Testis (tissue), 2 donors: ENCODE measurements at regions not wholly inside any gene's neighbourhood (a gene's known extent, or its start where the extent isn't known, plus 50 kb on each side); places are given as distances from the start of the nearest gene placed in this dataset.

Source experiments
- DNase-seq: peaks from one replicate; pipeline ENCODE4 v3.0.0-alpha.2; 2019
- H3K27ac ChIP-seq, 2 donors: fragments of 200-600 bp; sonication (generic); one replicate each; pipeline ENCODE4 v1.5.1; 2019
- H3K27me3 ChIP-seq: fragments of 200-600 bp; sonication (generic); one replicate; pipeline ENCODE4 v1.5.1; 2019
- H3K36me3 ChIP-seq: fragments of 200-600 bp; sonication (generic); one replicate; pipeline ENCODE4 v1.5.1; 2017; ENCODE audit warnings: low read depth; ENCODE audit errors: missing control alignments
- H3K4me1 ChIP-seq: fragments of 200-600 bp; sonication (generic); one replicate; pipeline ENCODE4 v1.5.1; 2019
- H3K4me3 ChIP-seq, 2 donors: fragments of 200-600 bp; sonication (generic); one replicate each; pipeline ENCODE4 v1.5.1; 2017 to 2019
- H3K9me3 ChIP-seq: fragments of 200-600 bp; sonication (generic); one replicate; pipeline ENCODE4 v1.5.1; 2017
- POLR2A ChIP-seq: fragments of 450-650 bp; IDR thresholded peaks from one replicate; pipeline ENCODE4 v1.6.1; 2017; ENCODE audit warnings: antibody characterized with exemption, mild to moderate bottlenecking, moderate library complexity
- WGBS, 2 donors: methylation state at CpG; one replicate each; pipeline ENCODE4 v1.1.5; 2018; 5-methylcytosine and 5-hydroxymethylcytosine counted together
- intact Hi-C: fragments of 100-400 bp; cut with DNase I; formaldehyde crosslinking; loops from one replicate; pipeline ENCODE4 v1.15.1; 2023; ENCODE audit warnings: low total_unique reads
- TF ChIP-seq, protein P1 (sequence below), 3 experiments: fragments of 450-650 bp in 2 of 3; fragments of 200-600 bp in 1 of 3; sonication (generic) in 1 of 3; IDR thresholded peaks; one replicate each; pipeline ENCODE4 v1.5.1; 2016 to 2019; ENCODE audit warnings: antibody characterized with exemption in 3 of 3, mild to moderate bottlenecking in 2 of 3, moderate library complexity in 1 of 3

DNA sequence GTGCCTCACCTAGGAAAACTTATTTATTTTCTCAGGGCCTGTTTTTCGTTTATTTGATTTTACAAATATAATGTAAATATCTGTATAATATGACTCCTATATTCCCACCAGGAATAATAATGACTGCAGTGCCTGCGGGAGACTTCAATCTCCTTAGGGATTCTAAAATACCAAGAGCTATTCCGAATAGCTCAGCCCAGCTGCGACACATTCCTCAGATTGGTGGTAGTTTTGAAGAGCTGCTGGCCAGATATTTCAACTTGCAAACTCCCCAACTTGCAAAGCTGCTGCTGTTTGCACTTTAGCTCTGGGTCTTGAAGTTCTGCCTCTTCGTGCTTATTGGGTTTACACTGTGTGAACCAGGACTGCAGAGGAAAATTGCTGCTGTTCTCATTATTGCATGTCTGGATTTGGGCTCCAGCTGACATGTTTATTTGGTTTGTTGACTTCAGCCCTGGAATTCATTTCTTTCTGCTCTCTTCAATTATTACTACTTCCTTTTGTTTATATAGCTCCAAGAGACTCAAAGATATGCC, 480.2 kb upstream of the CHST9 start:
- Histone ChIP-seq H3K27ac (no peak overlapping the region), H3K4me3 (no peak overlapping the region), H3K36me3 (no peaks in the 10 kb centered on the region), H3K4me1 (no peaks in the 10 kb centered on the region), H3K27me3 (no peaks in the 10 kb centered on the region), H3K9me3 (no peaks in the 10 kb centered on the region)
- TF ChIP-seq POLR2A: no peak
- TF ChIP-seq, protein P1, sequence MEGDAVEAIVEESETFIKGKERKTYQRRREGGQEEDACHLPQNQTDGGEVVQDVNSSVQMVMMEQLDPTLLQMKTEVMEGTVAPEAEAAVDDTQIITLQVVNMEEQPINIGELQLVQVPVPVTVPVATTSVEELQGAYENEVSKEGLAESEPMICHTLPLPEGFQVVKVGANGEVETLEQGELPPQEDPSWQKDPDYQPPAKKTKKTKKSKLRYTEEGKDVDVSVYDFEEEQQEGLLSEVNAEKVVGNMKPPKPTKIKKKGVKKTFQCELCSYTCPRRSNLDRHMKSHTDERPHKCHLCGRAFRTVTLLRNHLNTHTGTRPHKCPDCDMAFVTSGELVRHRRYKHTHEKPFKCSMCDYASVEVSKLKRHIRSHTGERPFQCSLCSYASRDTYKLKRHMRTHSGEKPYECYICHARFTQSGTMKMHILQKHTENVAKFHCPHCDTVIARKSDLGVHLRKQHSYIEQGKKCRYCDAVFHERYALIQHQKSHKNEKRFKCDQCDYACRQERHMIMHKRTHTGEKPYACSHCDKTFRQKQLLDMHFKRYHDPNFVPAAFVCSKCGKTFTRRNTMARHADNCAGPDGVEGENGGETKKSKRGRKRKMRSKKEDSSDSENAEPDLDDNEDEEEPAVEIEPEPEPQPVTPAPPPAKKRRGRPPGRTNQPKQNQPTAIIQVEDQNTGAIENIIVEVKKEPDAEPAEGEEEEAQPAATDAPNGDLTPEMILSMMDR (IDR thresholded peaks at IDR 0.05): no peak
- 66 to 68% methylated on average over 5 of the region's 5 CpGs for WGBS, 2 donors
- intact Hi-C loops: no loop called here
- no peak for DNase-seq

DNA sequence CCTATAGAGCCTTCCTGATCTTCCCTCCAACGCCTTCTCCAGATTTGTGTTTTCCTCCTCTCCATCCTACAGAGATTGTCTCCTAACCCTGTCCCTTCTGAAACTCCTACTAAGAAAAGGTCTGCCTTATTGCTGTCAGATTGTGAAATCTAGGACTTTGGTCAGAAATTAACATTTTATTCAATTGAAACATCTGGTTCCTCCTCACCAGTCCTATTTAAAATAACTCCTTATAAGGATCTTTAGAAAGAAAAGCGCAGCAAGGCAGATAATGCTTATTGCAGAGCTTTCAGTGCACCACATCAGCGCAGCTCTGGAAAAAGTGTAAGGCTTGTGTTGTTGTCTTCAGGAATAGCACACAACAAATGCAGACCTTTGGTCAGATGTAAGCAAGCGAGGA, 477.8 kb upstream of the CHST9 start:
- Histone ChIP-seq H3K4me1 (no peaks in the 10 kb centered on the region), H3K27me3 (no peaks in the 10 kb centered on the region), H3K9me3 (no peaks in the 10 kb centered on the region), H3K4me3 (no peak overlapping the region), H3K27ac (no peak overlapping the region), H3K36me3 (no peaks in the 10 kb centered on the region)
- WGBS, 2 donors: 92 to 93% methylated on average over 4 of the region's 4 CpGs
- intact Hi-C loops: no loop called here
- DNase-seq: no peak
- no peak for TF ChIP-seq POLR2A
- TF ChIP-seq, protein P1 (IDR thresholded peaks at IDR 0.05): no peak

DNA sequence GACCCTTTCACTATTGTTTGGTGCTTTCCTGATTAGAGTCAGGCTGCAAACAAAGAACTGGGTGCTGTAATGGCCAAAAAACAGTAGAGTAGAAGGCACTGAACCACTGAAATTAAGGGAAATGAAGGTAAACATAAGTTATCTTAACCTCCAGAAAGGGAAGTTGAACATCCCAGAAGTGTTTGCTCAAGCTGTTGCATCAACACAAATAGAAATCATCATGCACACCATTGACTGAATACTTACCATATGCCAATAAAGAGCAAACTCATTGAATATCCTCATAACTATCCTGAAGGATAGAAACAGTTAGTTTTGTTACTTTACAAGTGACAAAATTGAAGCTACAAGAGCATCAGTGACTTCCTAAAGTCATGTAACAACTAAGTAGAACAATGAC, 477.4 kb upstream of the CHST9 start:
- no peaks in the 10 kb centered on the region for H3K27me3 ChIP-seq
- intact Hi-C loops: no loop called here
- H3K36me3 ChIP-seq: no peaks in the 10 kb centered on the region
- no peaks in the 10 kb centered on the region for H3K9me3 ChIP-seq
- H3K4me3 ChIP-seq: no peak overlapping the region
- no peak for DNase-seq
- H3K27ac ChIP-seq: no peak overlapping the region
- TF ChIP-seq, protein P1 (IDR thresholded peaks at IDR 0.05): no peak
- no peak for TF ChIP-seq POLR2A
- H3K4me1 ChIP-seq: no peaks in the 10 kb centered on the region

DNA sequence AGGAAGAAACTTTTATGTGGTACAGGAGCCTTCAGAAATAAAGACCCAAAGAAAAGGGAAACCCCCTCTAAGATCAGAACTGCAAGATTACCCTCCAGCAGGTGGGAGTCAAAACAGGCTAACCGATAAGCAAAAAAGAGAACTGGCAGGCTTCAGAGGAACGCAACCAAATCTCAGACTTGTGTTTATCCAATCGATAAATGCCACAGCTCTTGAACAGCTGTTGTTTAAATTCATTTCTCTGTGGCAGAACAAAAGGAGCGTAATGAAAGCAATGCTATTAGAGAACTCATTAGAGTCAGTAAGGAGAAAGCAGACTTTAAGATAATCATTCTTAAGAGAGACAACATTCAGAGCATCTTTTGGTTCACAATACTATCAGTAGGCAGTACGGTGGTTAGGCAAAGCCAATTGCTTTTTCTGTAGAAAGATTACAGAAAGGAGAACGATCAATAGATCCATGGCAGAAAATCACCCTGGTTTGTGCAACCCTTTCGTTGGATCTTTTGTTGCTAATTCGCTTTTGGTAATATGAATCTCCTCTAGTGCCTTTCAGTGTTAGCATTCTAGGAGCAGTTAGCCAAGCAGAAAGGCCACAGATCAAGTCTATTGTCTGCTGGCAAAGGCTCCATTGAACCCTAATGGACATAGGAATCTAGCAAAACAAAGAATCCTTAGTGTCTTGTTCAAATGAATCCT, 476.4 kb upstream of the CHST9 start:
- intact Hi-C loops: no loop called here

More for the DNA sequence above, 476.4 kb upstream of the CHST9 start:
- Histone ChIP-seq H3K4me3 (no peak overlapping the region), H3K36me3 (no peaks in the 10 kb centered on the region), H3K27me3 (no peaks in the 10 kb centered on the region), H3K4me1 (no peaks in the 10 kb centered on the region), H3K9me3 (no peaks in the 10 kb centered on the region), H3K27ac (no peak overlapping the region)
- TF ChIP-seq, protein P1 (IDR thresholded peaks at IDR 0.05): no peak
- TF ChIP-seq POLR2A: no peak
- WGBS, 2 donors: 67 to 76% methylated on average over 8 of the region's 8 CpGs
- DNase-seq: no peak
